Common myeloid progenitor, CD34-positive (primary cell): ENCODE measurements at regions not wholly inside any gene's neighbourhood (a gene's known extent, or its start where the extent isn't known, plus 50 kb on each side); places are given as distances from the start of the nearest gene placed in this dataset.

Source experiments
- CTCF ChIA-PET: fragments of 350-600 bp; sonication (Branson Sonifier 250); formaldehyde crosslinking; loops from one replicate; lab custom pipeline; 2021; ENCODE audit warnings: antibody characterized with exemption; lab: Charles Lee
- POLR2A ChIA-PET: fragments of 350-600 bp; sonication (Branson Sonifier 250); formaldehyde crosslinking; loops from one replicate; lab custom pipeline; 2021; ENCODE audit warnings: antibody characterized with exemption; lab: Charles Lee
- DNase-seq, 3 donors: peaks; one replicate each; pipeline versions ENCODE4 v3.0.0 to v3.0.0-alpha.2; 2013
- H3K27ac ChIP-seq, 2 experiments: 1 replicate in 1 of 2; 2 replicates in 1 of 2; pipeline ENCODE4 v1.7.0; 2013; ENCODE audit warnings: inconsistent platforms in 2 of 2, low read length in 2 of 2, mild to moderate bottlenecking in 2 of 2, low read depth in 1 of 2, moderate library complexity in 1 of 2; ENCODE audit not compliant: severe bottlenecking in 2 of 2, insufficient read depth in 1 of 2, poor library complexity in 1 of 2
- H3K27me3 ChIP-seq, 5 experiments: replicated peaks in 2 of 5; 1 replicate in 3 of 5; 2 replicates in 2 of 5; pipeline versions ENCODE4 v1.6.1 to v1.7.0; 2013; ENCODE audit warnings: low read length in 4 of 5, mild to moderate bottlenecking in 2 of 5, moderate library complexity in 2 of 5, inconsistent platforms in 1 of 5; ENCODE audit not compliant: insufficient read depth in 5 of 5, control insufficient read depth in 4 of 5
- H3K36me3 ChIP-seq, 4 experiments: 1 replicate in 2 of 4; 2 replicates in 2 of 4; pipeline versions ENCODE4 v1.6.1 to v1.7.0; 2013; ENCODE audit warnings: low read length in 3 of 4, control low read depth in 1 of 4, mild to moderate bottlenecking in 1 of 4; ENCODE audit not compliant: control insufficient read depth in 4 of 4, insufficient read depth in 4 of 4
- H3K4me1 ChIP-seq, 4 experiments: 1 replicate in 3 of 4; 2 replicates in 1 of 4; pipeline versions ENCODE4 v1.6.1 to v1.7.1; 2013; ENCODE audit warnings: low read length in 3 of 4, mild to moderate bottlenecking in 3 of 4, control low read depth in 1 of 4, inconsistent platforms in 1 of 4, moderate library complexity in 1 of 4; ENCODE audit not compliant: control insufficient read depth in 4 of 4, insufficient read depth in 4 of 4; ENCODE audit errors: control extremely low read depth in 1 of 4
- H3K4me3 ChIP-seq, 7 experiments: 1 replicate in 4 of 7; 2 replicates in 3 of 7; pipeline versions ENCODE4 v1.5.1 to v1.7.0; 2013; ENCODE audit warnings: mild to moderate bottlenecking in 7 of 7, low read length in 6 of 7, moderate library complexity in 6 of 7, inconsistent platforms in 2 of 7, low read depth in 2 of 7, control low read depth in 1 of 7; ENCODE audit not compliant: insufficient read depth in 4 of 7, control insufficient read depth in 1 of 7; ENCODE audit errors: extremely low read depth in 1 of 7
- H3K9me3 ChIP-seq, 5 experiments: 1 replicate in 4 of 5; 2 replicates in 1 of 5; pipeline versions ENCODE4 v1.6.1 to v1.7.1; 2013; ENCODE audit warnings: low read length in 4 of 5, mild to moderate bottlenecking in 2 of 5, inconsistent platforms in 1 of 5, low read depth in 1 of 5, moderate library complexity in 1 of 5; ENCODE audit not compliant: control insufficient read depth in 4 of 5, insufficient read depth in 2 of 5; ENCODE audit errors: control extremely low read depth in 1 of 5
- WGBS: methylation state at CpG from one replicate; pipeline ENCODE4 v1.1.5; 2013; ENCODE audit not compliant: insufficient coverage; 5-methylcytosine and 5-hydroxymethylcytosine counted together

DNA sequence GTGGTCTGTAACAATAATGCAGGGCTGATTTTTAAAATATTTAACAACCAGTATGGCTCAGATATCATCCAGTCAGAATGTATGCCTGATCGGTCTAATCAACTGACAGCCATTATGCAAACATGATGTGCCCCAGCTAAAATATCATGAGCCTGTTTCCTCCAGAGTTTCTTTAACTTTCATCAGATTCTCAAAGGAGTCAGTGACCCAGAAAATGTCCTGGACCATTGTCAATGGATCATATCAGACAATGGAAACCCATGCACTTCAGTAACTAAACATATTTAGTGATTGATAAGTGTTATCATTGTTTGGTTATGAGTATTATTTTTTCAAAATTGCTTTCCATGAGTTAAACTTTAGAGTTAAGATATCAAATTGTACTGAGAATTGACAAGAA lies 173.5 kb downstream of the LMBRD1 start:
- H3K27me3 ChIP-seq, result no peaks in the 10 kb centered on the region
- H3K27ac ChIP-seq, result no peak overlapping the region
- no peak for DNase-seq
- H3K4me1 ChIP-seq, result no peaks in the 10 kb centered on the region
- no peak overlapping the region for H3K4me3 ChIP-seq
- H3K9me3 ChIP-seq, result no peaks in the 10 kb centered on the region
- CTCF ChIA-PET, result no interaction called here
- 100% methylated on average over 1 of the region's 1 CpG for WGBS
- POLR2A ChIA-PET, result no interaction called here
- no peaks in the 10 kb centered on the region for H3K36me3 ChIP-seq

- CTCF ChIA-PET, result no interaction called here
- POLR2A ChIA-PET, result no interaction called here
- 71% methylated on average over 1 of the region's 2 CpGs for WGBS
Observed at GRCh38 chr6:69622924-69623323, 173.9 kb downstream of the LMBRD1 start.

GRCh38 chr6:69622230-69622629 lies 174.6 kb downstream of the LMBRD1 start:
- CTCF ChIA-PET, result no interaction called here

More at GRCh38 chr6:69622924-69623323, 173.9 kb downstream of the LMBRD1 start:
- H3K27me3 ChIP-seq, result no peaks in the 10 kb centered on the region
- no peak overlapping the region for H3K27ac ChIP-seq
- DNase-seq, result no peak
- no peaks in the 10 kb centered on the region for H3K36me3 ChIP-seq
- H3K9me3 ChIP-seq, result no peaks in the 10 kb centered on the region
- no peaks in the 10 kb centered on the region for H3K4me1 ChIP-seq
- H3K4me3 ChIP-seq, result no peak overlapping the region

DNA sequence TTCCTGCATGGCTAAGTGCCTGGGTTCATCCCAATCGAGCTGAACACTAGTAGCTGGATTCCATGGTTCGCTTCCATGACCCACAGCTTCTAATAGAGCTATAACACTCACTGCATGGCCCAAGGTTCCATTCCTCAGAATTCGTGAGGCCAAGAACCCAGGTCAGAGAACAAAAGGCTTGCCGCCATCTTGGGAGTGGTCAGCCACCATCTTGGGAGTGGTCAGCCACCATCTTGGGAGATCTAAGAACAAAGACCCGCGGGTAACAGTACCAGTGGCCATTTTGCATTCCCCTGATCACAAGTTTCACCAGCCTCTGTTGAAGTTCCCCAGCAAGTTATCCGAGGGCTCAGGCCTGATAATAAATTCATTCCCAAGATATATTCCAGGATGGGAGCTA lies 179.6 kb downstream of the LMBRD1 start:
- no peaks in the 10 kb centered on the region for H3K27me3 ChIP-seq
- no peak overlapping the region for H3K4me3 ChIP-seq
- ChIA-PET CTCF (no interaction called here), POLR2A (no interaction called here)
- no peaks in the 10 kb centered on the region for H3K9me3 ChIP-seq
- 97% methylated on average over 6 of the region's 7 CpGs for WGBS
- no peaks in the 10 kb centered on the region for H3K4me1 ChIP-seq
- no peak for DNase-seq
- no peak overlapping the region for H3K27ac ChIP-seq
- H3K36me3 ChIP-seq, result no peaks in the 10 kb centered on the region

More at GRCh38 chr6:69622230-69622629, 174.6 kb downstream of the LMBRD1 start:
- no peaks in the 10 kb centered on the region for H3K27me3 ChIP-seq
- no peak for DNase-seq
- H3K27ac ChIP-seq, result no peak overlapping the region
- H3K36me3 ChIP-seq, result no peaks in the 10 kb centered on the region
- no peaks in the 10 kb centered on the region for H3K9me3 ChIP-seq
- WGBS, result 70% methylated on average over 2 of the region's 3 CpGs
- H3K4me3 ChIP-seq, result no peak overlapping the region
- POLR2A ChIA-PET, result no interaction called here
- H3K4me1 ChIP-seq, result no peaks in the 10 kb centered on the region

DNA sequence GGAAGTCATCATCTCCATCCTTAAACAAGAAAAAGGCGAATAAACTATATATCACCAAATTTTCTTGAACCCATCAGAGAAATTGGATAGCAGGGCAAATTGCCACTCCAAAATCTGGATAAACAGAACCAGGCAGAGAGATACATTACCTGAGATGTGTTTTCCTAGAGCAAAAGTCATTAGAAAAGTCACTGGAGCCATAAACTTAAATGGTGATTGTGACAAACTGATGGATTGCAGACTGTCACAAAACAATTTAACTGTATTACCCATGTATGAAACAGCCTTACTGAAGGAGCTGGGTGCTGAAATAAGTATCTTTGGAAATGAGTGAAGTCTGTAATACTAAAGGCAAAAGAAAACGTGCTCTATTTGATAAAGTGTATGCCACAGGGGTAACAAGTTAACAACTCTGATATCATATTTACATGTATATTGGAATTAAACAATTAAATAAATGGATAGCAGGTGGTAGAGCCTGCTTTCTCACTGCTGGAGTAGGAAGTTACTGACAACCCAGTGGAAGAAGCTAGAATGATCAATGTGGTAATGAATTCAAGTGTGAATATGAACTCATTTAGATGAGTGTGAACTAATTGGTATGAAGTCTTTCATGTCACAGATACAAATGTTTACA lies 186.9 kb downstream of the LMBRD1 start:
- Histone ChIP-seq H3K36me3 (no peaks in the 10 kb centered on the region), H3K27ac (no peak overlapping the region), H3K4me1 (no peaks in the 10 kb centered on the region), H3K4me3 (no peak overlapping the region), H3K27me3 (no peaks in the 10 kb centered on the region), H3K9me3 (no peaks in the 10 kb centered on the region)
- POLR2A ChIA-PET, result no interaction called here
- no peak for DNase-seq
- CTCF ChIA-PET, result no interaction called here
- WGBS, result no CpG with 5 or more reads among the region's 2 CpGs

- Histone ChIP-seq H3K27me3 (peaks cover 0 to 10% (median 2%) of the 10 kb centered on the region in 5 experiments), H3K4me1 (no peaks in the 10 kb centered on the region), H3K36me3 (no peaks in the 10 kb centered on the region), H3K27ac (no peak overlapping the region), H3K9me3 (no peaks in the 10 kb centered on the region), H3K4me3 (no peak overlapping the region)
- DNase-seq, result no peak
- 37% methylated on average over 7 of the region's 10 CpGs for WGBS
- ChIA-PET CTCF (interaction anchor here (1.2 kb wide), 1 partner anchor 11 kb away, joined by 3 read pairs; no protein-coding TSS in a partner anchor), POLR2A (no interaction called here)
Observed at GRCh38 chr6:69601132-69601531, 195.7 kb downstream of the LMBRD1 start.

DNA sequence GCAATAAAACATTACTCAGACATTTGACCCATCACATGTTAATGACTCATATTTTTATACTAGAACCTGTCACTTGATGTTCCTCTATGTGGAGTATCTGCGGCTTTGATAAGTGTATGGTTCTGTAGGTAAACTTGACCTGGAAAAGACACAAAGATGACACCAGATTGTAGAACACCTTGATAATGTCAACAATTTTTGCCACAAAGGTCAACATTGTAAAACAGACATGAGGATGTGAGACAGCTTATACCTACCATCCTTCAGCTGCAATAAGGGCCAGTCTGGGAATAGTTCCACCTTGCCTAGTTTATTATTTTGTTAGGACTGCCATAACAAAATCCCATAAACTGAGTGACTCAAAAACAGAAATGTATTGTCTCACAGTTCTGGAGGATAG lies 202.4 kb downstream of the LMBRD1 start:
- POLR2A ChIA-PET, result no interaction called here
- Histone ChIP-seq H3K27ac (no peak overlapping the region), H3K4me1 (no peaks in the 10 kb centered on the region), H3K36me3 (no peaks in the 10 kb centered on the region), H3K9me3 (no peaks in the 10 kb centered on the region), H3K27me3 (peaks cover 0 to 6% (median 0%) of the 10 kb centered on the region in 5 experiments), H3K4me3 (no peak overlapping the region)
- CTCF ChIA-PET, result no interaction called here
- no CpG with 5 or more reads among the region's 1 CpG for WGBS
- no peak for DNase-seq
